ENCODE measurements at regions not wholly inside any gene's neighbourhood (a gene's known extent, or its start where the extent isn't known, plus 50 kb on each side); places are given as distances from the start of the nearest gene placed in this dataset.

DNA sequence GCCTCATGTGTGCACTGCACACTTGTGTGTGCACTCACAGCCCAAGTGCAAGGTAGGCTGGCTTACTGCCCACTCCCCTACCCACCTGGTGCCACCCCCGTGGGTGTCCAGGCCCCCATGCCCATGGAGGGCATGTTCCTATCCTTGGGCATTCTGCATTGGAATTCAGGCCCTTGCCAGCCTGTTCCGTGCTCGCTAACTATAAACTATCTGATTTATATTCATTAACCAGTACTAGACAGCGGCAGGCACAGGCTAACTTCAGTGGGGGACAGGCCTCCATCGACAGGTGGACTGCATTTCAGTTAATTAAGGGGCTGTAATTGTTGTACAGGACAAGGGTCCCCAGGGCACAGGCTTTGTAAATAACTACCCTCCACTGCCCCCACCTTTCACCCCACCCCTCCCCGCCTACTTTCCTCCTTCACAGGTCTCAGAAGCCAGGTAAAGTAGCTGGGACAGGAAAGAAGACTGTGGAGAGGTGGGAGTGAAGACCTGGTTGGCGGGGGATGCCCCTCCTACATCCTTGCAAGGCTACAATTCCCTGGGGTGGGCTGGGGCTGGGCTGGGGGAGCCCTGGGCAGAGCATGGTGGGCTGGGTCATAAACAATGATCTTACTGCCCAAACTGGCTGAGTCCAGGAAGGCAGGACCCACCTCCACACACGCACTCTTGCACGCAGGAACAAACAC, 119.0 kb upstream of the LHX1 start:
- peaks cover 35% of the 10 kb centered on the region for H3K4me1 Mint-ChIP-seq
- no peaks in the 10 kb centered on the region; the same call in 2 of the 3 replicates for H3K9me3 Mint-ChIP-seq
- Histone ChIP-seq H4K20me1 (replicated peaks; ENCODE audit: insufficient read depth) (no peaks in the 10 kb centered on the region), H3K27ac (ENCODE audit: low read depth) (no peak overlapping the region), H3K4me3 (no peak overlapping the region), H3K9me2 (ENCODE audit: insufficient read depth) (no peaks in the 10 kb centered on the region), H2AFZ (no peak overlapping the region), H3K79me2 (replicated peaks; ENCODE audit: insufficient read depth) (no peaks in the 10 kb centered on the region), H3K4me2 (no peak overlapping the region), H3K4me1 (ENCODE audit: insufficient read depth) (peaks cover 13% of the 10 kb centered on the region), H3K27me3 (ENCODE audit: insufficient read depth) (no peaks in the 10 kb centered on the region), H3F3A (replicated peaks; ENCODE audit: low read depth) (no peaks in the 10 kb centered on the region), H3K36me3 (ENCODE audit: insufficient read depth) (no peaks in the 10 kb centered on the region)
- ATAC-seq (no peak), DNase-seq (ENCODE audit: low spot score) (no peak)
- no peaks in the 10 kb centered on the region for H3K36me3 Mint-ChIP-seq (ENCODE audit: low read depth)
- H3K4me3 Mint-ChIP-seq, result no peak overlapping the region
- no peak overlapping the region for H3K27ac Mint-ChIP-seq
- no peak for TF ChIP-seq ZNF331 (CRISPR knock-in tag; IDR thresholded peaks at IDR 0.05; ENCODE audit: low read depth)
- no peak for TF ChIP-seq NANOG (IDR thresholded peaks at IDR 0.05; ENCODE audit: borderline replicate concordance)
- TF ChIP-seq, protein P1, sequence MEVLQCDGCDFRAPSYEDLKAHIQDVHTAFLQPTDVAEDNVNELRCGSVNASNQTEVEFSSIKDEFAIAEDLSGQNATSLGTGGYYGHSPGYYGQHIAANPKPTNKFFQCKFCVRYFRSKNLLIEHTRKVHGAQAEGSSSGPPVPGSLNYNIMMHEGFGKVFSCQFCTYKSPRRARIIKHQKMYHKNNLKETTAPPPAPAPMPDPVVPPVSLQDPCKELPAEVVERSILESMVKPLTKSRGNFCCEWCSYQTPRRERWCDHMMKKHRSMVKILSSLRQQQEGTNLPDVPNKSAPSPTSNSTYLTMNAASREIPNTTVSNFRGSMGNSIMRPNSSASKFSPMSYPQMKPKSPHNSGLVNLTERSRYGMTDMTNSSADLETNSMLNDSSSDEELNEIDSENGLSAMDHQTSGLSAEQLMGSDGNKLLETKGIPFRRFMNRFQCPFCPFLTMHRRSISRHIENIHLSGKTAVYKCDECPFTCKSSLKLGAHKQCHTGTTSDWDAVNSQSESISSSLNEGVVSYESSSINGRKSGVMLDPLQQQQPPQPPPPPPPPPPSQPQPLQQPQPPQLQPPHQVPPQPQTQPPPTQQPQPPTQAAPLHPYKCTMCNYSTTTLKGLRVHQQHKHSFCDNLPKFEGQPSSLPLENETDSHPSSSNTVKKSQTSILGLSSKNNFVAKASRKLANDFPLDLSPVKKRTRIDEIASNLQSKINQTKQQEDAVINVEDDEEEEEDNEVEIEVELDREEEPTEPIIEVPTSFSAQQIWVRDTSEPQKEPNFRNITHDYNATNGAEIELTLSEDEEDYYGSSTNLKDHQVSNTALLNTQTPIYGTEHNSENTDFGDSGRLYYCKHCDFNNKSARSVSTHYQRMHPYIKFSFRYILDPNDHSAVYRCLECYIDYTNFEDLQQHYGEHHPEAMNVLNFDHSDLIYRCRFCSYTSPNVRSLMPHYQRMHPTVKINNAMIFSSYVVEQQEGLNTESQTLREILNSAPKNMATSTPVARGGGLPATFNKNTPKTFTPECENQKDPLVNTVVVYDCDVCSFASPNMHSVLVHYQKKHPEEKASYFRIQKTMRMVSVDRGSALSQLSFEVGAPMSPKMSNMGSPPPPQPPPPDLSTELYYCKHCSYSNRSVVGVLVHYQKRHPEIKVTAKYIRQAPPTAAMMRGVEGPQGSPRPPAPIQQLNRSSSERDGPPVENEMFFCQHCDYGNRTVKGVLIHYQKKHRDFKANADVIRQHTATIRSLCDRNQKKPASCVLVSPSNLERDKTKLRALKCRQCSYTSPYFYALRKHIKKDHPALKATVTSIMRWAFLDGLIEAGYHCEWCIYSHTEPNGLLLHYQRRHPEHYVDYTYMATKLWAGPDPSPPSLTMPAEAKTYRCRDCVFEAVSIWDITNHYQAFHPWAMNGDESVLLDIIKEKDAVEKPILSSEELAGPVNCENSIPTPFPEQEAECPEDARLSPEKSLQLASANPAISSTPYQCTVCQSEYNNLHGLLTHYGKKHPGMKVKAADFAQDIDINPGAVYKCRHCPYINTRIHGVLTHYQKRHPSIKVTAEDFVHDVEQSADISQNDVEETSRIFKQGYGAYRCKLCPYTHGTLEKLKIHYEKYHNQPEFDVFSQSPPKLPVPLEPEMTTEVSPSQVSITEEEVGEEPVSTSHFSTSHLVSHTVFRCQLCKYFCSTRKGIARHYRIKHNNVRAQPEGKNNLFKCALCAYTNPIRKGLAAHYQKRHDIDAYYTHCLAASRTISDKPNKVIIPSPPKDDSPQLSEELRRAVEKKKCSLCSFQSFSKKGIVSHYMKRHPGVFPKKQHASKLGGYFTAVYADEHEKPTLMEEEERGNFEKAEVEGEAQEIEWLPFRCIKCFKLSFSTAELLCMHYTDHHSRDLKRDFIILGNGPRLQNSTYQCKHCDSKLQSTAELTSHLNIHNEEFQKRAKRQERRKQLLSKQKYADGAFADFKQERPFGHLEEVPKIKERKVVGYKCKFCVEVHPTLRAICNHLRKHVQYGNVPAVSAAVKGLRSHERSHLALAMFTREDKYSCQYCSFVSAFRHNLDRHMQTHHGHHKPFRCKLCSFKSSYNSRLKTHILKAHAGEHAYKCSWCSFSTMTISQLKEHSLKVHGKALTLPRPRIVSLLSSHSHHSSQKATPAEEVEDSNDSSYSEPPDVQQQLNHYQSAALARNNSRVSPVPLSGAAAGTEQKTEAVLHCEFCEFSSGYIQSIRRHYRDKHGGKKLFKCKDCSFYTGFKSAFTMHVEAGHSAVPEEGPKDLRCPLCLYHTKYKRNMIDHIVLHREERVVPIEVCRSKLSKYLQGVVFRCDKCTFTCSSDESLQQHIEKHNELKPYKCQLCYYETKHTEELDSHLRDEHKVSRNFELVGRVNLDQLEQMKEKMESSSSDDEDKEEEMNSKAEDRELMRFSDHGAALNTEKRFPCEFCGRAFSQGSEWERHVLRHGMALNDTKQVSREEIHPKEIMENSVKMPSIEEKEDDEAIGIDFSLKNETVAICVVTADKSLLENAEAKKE (CRISPR knock-in tag; IDR thresholded peaks at IDR 0.05), result no peak
- TF ChIP-seq ETS1 (IDR thresholded peaks at IDR 0.05), result no peak
- no peak for TF ChIP-seq EZH2phosphoT487 (IDR thresholded peaks at IDR 0.05; ENCODE audit: unreplicated experiment)
- TF ChIP-seq, protein P2, sequence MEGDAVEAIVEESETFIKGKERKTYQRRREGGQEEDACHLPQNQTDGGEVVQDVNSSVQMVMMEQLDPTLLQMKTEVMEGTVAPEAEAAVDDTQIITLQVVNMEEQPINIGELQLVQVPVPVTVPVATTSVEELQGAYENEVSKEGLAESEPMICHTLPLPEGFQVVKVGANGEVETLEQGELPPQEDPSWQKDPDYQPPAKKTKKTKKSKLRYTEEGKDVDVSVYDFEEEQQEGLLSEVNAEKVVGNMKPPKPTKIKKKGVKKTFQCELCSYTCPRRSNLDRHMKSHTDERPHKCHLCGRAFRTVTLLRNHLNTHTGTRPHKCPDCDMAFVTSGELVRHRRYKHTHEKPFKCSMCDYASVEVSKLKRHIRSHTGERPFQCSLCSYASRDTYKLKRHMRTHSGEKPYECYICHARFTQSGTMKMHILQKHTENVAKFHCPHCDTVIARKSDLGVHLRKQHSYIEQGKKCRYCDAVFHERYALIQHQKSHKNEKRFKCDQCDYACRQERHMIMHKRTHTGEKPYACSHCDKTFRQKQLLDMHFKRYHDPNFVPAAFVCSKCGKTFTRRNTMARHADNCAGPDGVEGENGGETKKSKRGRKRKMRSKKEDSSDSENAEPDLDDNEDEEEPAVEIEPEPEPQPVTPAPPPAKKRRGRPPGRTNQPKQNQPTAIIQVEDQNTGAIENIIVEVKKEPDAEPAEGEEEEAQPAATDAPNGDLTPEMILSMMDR (conservative IDR thresholded peaks at IDR 0.05; ENCODE audit: low read depth in 2 of 2), result no peak
- no peak for TF ChIP-seq REST (IDR thresholded peaks at IDR 0.05; ENCODE audit: unreplicated experiment)
- no peak for TF ChIP-seq POLR2AphosphoS5 (IDR thresholded peaks at IDR 0.05; ENCODE audit: low read depth)
- no peak for TF ChIP-seq EZH2 (IDR thresholded peaks at IDR 0.05; ENCODE audit: low read depth, unreplicated experiment)
- no peak for TF ChIP-seq ZNF114 (CRISPR knock-in tag; IDR thresholded peaks at IDR 0.05)
- TF ChIP-seq CREB1 (CRISPR knock-in tag; IDR thresholded peaks at IDR 0.05; ENCODE audit: low read depth), result no peak
- no peak for TF ChIP-seq JUNB (IDR thresholded peaks at IDR 0.05; ENCODE audit: unreplicated experiment)
- no peak for TF ChIP-seq STAT1 (IDR thresholded peaks at IDR 0.05; ENCODE audit: unreplicated experiment)
- peaks cover 30% of the 10 kb centered on the region for H3K27me3 Mint-ChIP-seq (ENCODE audit: insufficient read depth, low read depth, poor library complexity)

Data from GM23338 (cell line).